Peyer's patch (tissue), 4 donors: ENCODE measurements at regions not wholly inside any gene's neighbourhood (a gene's known extent, or its start where the extent isn't known, plus 50 kb on each side); places are given as distances from the start of the nearest gene placed in this dataset.

Experiments
- DNase-seq, 3 donors: peaks; one replicate each; pipeline ENCODE4 v3.0.0-alpha.2; 2017 to 2019
- H3K27ac ChIP-seq, 4 donors: fragments of 200-600 bp; sonication (generic); one replicate each; pipeline ENCODE4 v1.5.1; 2016 to 2019
- H3K27me3 ChIP-seq, 2 donors: fragments of 200-600 bp; sonication (generic); one replicate each; pipeline ENCODE4 v1.5.1; 2019
- H3K36me3 ChIP-seq, 3 donors: fragments of 200-600 bp; sonication (generic); one replicate each; pipeline ENCODE4 v1.5.1; 2016 to 2019
- H3K4me1 ChIP-seq, 4 donors: fragments of 200-600 bp; sonication (generic); one replicate each; pipeline ENCODE4 v1.5.1; 2016 to 2019
- H3K4me3 ChIP-seq, 4 donors: fragments of 200-600 bp; sonication (generic); 1 replicate in 3 of 4; 2 replicates in 1 of 4; pipeline ENCODE4 v1.5.1; 2016 to 2019; ENCODE audit warnings: mild to moderate bottlenecking in 1 of 4
- H3K9me3 ChIP-seq, 4 donors: fragments of 200-600 bp; sonication (generic); one replicate each; pipeline ENCODE4 v1.5.1; 2016 to 2019; ENCODE audit warnings: mild to moderate bottlenecking in 1 of 4
- POLR2A ChIP-seq, 2 donors: fragments of 450-650 bp; IDR thresholded peaks; one replicate each; pipeline ENCODE4 v1.5.1; 2017; ENCODE audit warnings: antibody characterized with exemption in 2 of 2, mild to moderate bottlenecking in 2 of 2, moderate library complexity in 2 of 2
- TF ChIP-seq, protein P1 (sequence below), 6 experiments: fragments of 450-650 bp in 4 of 6; fragments of 200-600 bp in 2 of 6; sonication (generic) in 1 of 6; IDR thresholded peaks; one replicate each; pipeline ENCODE4 v1.5.1; 2017 to 2019; ENCODE audit warnings: antibody characterized with exemption in 6 of 6, mild to moderate bottlenecking in 3 of 6, moderate library complexity in 1 of 6

DNA sequence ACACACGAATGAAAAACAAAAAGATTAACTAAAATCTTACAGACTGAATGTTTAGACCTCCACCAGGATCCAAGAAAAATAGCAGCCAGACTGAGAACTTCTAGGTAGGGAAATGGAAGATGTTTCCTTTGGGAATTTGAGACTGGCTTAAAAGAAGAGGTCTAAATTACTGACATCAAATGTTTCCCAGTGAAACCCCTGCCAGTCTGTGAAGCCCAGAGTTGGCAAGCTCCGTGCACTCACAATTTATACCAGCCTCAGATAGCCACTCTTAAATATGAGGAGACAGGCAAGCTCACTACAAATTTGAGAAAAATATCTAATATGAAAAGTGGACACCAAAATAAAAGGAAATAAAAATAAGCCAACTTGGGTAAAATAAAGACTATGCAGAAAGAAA is 700.5 kb upstream of the ZNF385D start:
- Histone ChIP-seq H3K27me3 (no peaks in the 10 kb centered on the region), H3K4me1 (no peaks in the 10 kb centered on the region), H3K27ac (no peak overlapping the region), H3K4me3 (no peak overlapping the region), H3K36me3 (no peaks in the 10 kb centered on the region), H3K9me3 (no peaks in the 10 kb centered on the region)
- no peak for DNase-seq
- TF ChIP-seq, protein P1, sequence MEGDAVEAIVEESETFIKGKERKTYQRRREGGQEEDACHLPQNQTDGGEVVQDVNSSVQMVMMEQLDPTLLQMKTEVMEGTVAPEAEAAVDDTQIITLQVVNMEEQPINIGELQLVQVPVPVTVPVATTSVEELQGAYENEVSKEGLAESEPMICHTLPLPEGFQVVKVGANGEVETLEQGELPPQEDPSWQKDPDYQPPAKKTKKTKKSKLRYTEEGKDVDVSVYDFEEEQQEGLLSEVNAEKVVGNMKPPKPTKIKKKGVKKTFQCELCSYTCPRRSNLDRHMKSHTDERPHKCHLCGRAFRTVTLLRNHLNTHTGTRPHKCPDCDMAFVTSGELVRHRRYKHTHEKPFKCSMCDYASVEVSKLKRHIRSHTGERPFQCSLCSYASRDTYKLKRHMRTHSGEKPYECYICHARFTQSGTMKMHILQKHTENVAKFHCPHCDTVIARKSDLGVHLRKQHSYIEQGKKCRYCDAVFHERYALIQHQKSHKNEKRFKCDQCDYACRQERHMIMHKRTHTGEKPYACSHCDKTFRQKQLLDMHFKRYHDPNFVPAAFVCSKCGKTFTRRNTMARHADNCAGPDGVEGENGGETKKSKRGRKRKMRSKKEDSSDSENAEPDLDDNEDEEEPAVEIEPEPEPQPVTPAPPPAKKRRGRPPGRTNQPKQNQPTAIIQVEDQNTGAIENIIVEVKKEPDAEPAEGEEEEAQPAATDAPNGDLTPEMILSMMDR (IDR thresholded peaks at IDR 0.05), result no peak
- TF ChIP-seq POLR2A (IDR thresholded peaks at IDR 0.05), result no peak

DNA sequence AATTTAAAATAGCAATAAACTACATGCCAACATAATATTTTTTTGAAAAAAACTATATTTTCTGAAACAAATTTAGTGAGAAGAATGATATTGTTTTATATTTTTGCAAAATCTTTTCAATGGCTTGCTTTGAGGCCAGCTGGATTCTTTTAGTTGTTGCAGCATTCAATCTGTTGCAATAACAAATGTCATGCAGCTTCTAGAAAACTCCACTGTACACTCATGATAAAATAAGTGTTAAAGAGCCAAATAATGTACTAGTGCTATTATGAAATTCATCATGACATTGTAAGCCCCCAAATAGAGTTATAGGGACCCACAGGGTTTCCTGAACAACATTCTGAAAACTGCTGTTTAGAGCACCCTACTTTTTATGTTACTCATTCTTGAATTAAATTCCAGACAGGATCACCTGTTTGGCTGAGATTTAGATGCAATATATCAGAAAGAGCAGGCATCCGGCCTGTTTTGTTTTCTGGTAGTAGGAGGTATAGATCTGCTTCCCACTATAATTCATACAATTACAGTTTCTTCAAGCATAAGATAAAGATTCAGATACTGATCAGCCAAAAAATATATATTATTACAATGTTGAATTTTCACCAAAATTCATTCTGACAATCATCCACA is 703.0 kb upstream of the ZNF385D start:
- Histone ChIP-seq H3K9me3 (no peaks in the 10 kb centered on the region), H3K27me3 (no peaks in the 10 kb centered on the region), H3K36me3 (no peaks in the 10 kb centered on the region), H3K27ac (no peak overlapping the region), H3K4me3 (no peak overlapping the region), H3K4me1 (no peaks in the 10 kb centered on the region)
- DNase-seq, result no peak
- no peak for TF ChIP-seq POLR2A (IDR thresholded peaks at IDR 0.05)
- TF ChIP-seq, protein P1 (IDR thresholded peaks at IDR 0.05), result no peak

DNA sequence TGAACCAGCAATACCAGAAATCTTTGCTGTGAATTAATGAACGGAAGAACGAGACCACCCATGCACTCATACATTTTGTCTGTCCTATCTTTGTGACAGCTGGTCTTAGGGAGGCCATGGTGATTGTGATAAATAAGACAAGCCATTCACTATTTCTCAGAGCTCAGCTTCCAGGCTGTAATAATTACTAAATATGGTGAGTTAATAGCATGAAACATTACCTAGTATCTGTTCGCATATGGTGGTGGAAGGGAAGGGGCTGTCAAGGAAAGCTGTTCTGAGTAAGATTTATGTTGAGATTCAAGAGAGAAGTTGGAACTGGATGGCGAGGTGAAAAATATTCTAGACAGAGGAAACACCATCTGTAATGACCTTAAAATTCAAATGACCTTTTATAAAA is 719.0 kb upstream of the ZNF385D start:
- no peak for TF ChIP-seq POLR2A (IDR thresholded peaks at IDR 0.05)
- Histone ChIP-seq H3K4me1 (no peaks in the 10 kb centered on the region), H3K4me3 (no peak overlapping the region), H3K36me3 (no peaks in the 10 kb centered on the region), H3K27ac (no peak overlapping the region), H3K9me3 (no peaks in the 10 kb centered on the region), H3K27me3 (no peaks in the 10 kb centered on the region)
- DNase-seq, result no peak

DNA sequence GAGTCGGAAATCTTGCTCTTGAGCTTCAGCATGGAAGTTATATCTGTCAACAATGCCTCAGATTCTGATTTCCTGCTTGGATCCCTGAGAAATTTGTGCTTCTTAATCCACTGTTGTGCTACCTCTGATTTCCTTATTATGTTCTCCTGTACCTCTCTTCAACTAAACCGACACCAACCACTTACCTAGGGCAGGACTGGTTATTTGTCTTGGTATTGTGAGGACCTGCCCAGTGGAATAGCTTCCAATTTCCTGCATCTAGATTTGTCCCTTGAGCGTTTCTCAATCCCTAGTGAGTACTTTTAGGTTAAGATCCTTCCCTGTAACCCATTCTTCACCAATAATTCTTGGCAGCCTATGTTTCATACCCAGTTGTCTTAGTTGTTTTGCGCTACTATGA is 720.5 kb upstream of the ZNF385D start:
- Histone ChIP-seq H3K4me1 (no peaks in the 10 kb centered on the region), H3K4me3 (no peak overlapping the region), H3K9me3 (no peaks in the 10 kb centered on the region), H3K27me3 (no peaks in the 10 kb centered on the region), H3K36me3 (no peaks in the 10 kb centered on the region), H3K27ac (no peak overlapping the region)
- no peak for DNase-seq
- no peak for TF ChIP-seq POLR2A (IDR thresholded peaks at IDR 0.05)
- TF ChIP-seq, protein P1 (IDR thresholded peaks at IDR 0.05), result no peak

DNA sequence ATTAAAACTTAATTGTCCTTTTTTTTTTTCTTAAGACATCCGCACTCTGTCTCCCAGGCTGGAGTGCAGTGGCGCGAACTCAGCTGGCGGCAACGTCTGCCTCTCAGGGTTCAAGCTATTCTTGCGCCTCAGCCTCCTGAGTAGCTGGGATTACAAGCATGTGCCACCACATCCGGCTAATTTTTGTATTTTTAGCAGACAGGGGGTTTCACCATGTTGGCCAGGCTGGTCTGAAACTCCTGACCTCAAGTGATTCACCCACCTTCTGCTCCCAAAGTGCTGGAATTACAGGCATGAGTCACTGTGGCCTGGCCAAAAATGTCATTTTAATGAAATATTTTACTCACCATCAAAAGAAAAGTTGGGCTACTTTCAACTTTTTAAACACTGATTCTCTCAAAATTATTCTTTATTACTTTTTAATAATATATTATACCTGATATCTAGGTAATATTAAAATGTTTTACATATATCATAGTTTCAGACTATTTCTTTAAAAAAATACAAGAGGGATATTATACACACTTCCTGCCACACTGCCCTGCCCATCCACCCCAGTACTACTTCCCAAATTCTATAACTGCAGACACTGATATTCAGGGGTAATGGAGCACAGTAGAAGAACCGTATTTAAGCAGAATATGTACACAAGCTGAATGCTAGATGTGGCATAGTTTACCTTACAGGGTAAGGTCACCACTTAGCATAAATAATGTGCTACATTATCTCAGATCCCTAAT is 723.9 kb upstream of the ZNF385D start:
- Histone ChIP-seq H3K36me3 (no peaks in the 10 kb centered on the region), H3K9me3 (no peaks in the 10 kb centered on the region), H3K27me3 (no peaks in the 10 kb centered on the region), H3K27ac (no peak overlapping the region), H3K4me3 (no peak overlapping the region), H3K4me1 (no peaks in the 10 kb centered on the region)
- no peak for DNase-seq
- TF ChIP-seq POLR2A (IDR thresholded peaks at IDR 0.05), result no peak

DNA sequence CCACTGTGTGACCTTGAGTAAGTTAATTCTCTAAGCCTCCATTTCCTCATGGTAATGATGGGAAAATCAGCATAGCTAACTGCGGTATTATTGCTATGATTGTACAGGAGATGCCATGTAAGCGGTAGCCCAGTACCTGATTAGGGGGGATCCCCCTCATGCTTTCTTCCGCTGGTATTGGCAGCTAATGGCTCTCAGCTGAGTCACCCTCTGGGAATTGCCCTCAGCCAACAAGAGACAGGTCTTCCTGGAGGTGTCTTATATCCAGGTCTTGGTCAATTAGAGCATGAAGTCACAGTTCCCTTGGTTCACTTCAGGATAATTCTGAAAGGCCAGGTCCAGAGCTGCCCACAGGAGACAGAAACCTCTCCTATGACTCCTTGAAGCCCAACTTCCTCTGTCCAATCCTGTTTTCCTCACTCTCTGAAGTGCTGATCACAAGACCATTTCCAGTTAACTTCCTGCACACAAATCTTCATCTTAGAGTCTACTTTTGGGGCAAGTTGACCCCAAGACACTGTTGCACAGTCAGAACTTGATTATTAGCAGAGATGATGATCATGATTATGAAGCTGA is 724.7 kb upstream of the ZNF385D start:
- H3K36me3 ChIP-seq, result no peaks in the 10 kb centered on the region
- no peak overlapping the region for H3K27ac ChIP-seq
- no peak for TF ChIP-seq POLR2A (IDR thresholded peaks at IDR 0.05)
- TF ChIP-seq, protein P1 (IDR thresholded peaks at IDR 0.05), result no peak
- H3K9me3 ChIP-seq, result no peaks in the 10 kb centered on the region
- H3K4me3 ChIP-seq, result no peak overlapping the region
- H3K27me3 ChIP-seq, result no peaks in the 10 kb centered on the region
- H3K4me1 ChIP-seq, result no peaks in the 10 kb centered on the region
- DNase-seq, result no peak
